ENCODE measurements at regions not wholly inside any gene's neighbourhood (a gene's known extent, or its start where the extent isn't known, plus 50 kb on each side); places are given as distances from the start of the nearest gene placed in this dataset.

DNA sequence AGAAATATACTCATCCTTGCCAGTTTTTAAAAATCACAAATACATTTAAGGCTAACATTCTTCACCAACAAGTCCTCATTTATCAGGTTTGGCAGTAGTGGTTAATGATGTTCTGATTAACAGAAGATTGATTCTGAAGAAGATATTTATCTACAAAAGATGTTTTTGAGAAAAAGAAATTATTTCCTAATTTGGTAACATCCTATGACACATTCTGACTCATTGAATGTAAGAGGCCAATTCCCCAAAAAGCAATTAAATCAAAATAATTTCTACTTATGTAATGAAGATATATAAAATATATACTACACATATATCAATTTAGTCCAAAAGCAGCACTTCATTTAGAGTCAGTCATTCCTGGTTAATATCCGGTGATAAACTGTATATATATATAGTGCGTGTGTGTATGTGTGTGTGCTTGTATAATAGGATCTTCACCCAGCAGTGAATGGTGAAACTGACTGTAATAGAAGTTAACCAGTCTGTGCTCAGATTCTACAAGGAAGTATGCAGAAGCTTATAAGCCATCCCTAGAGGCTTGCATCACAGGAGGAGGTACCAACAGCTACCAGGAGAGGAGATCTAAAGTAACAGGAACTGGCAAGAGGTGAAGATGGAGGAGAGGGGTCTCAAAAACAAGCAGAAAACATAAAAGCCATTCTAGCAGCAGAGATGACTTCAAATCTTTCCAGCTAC, 82.9 kb upstream of the MARCKS start:
- Histone ChIP-seq H3K4me1 (no peaks in the 10 kb centered on the region), H3K9me3 (no peaks in the 10 kb centered on the region), H3K36me3 (no peaks in the 10 kb centered on the region), H3K27me3 (no peaks in the 10 kb centered on the region), H3K27ac (no peak overlapping the region), H3K4me3 (no peak overlapping the region)
- TF ChIP-seq POLR2AphosphoS5 (IDR thresholded peaks at IDR 0.05) (no peak), POLR2A (IDR thresholded peaks at IDR 0.05) (no peak)
- TF ChIP-seq, protein P1, sequence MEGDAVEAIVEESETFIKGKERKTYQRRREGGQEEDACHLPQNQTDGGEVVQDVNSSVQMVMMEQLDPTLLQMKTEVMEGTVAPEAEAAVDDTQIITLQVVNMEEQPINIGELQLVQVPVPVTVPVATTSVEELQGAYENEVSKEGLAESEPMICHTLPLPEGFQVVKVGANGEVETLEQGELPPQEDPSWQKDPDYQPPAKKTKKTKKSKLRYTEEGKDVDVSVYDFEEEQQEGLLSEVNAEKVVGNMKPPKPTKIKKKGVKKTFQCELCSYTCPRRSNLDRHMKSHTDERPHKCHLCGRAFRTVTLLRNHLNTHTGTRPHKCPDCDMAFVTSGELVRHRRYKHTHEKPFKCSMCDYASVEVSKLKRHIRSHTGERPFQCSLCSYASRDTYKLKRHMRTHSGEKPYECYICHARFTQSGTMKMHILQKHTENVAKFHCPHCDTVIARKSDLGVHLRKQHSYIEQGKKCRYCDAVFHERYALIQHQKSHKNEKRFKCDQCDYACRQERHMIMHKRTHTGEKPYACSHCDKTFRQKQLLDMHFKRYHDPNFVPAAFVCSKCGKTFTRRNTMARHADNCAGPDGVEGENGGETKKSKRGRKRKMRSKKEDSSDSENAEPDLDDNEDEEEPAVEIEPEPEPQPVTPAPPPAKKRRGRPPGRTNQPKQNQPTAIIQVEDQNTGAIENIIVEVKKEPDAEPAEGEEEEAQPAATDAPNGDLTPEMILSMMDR (IDR thresholded peaks at IDR 0.05) = no peak
- DNase-seq (ENCODE audit: low spot score in 2 of 2) = no peak
- intact Hi-C loops (cut with DNase I; ENCODE audit: low total_unique reads) = no loop called here

DNA sequence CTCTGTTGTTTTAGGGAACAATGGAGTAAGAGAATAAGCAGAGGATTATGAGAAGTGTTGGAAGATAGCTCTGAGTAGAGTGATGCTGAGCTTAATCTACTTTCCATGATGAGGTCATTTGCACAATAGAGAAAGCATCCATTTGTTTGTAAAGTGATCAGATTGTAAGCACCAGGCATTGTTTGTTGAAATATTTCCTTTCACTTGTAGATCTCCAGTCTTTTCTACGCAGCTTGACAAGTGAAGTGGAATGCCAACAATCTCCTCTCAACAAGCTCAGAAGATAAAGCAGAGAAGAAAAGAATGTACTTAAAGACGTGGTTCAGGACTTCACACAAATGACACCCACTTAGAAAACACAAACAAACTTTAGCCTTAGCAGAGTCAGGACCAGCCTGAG, 80.1 kb upstream of the MARCKS start:
- TF ChIP-seq, protein P1 (IDR thresholded peaks at IDR 0.05) = no peak
- TF ChIP-seq POLR2A (IDR thresholded peaks at IDR 0.05) (no peak), POLR2AphosphoS5 (IDR thresholded peaks at IDR 0.05) (no peak)
- Histone ChIP-seq H3K27ac (no peak overlapping the region), H3K36me3 (no peaks in the 10 kb centered on the region), H3K27me3 (no peaks in the 10 kb centered on the region), H3K9me3 (no peaks in the 10 kb centered on the region), H3K4me1 (no peaks in the 10 kb centered on the region), H3K4me3 (no peak overlapping the region)
- intact Hi-C loops (cut with DNase I; ENCODE audit: low total_unique reads) = no loop called here
- no peak for DNase-seq (ENCODE audit: low spot score in 2 of 2)

DNA sequence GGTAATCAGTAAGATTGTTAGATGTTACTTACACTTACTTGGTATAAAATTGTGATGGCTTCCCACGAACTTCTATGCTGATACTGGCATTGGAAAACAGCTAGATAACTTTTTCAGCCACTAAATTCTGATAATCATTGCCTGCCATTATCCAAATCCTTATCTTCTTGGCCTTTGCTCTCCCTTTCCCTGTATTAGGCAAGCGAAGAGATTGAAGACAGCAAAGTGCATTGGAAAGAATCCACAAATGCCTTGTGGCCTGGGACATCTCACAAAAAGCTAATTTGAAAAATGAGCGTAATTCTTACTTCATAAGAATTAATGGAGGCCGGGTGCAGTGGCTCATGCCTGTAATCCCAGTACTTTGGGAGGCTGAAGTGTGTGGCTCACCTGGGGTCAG, 79.5 kb upstream of the MARCKS start:
- intact Hi-C loops (cut with DNase I; ENCODE audit: low total_unique reads) = no loop called here
- DNase-seq (ENCODE audit: low spot score in 2 of 2) = no peak
- H3K27ac ChIP-seq = no peak overlapping the region
- H3K36me3 ChIP-seq = no peaks in the 10 kb centered on the region
- no peak for TF ChIP-seq POLR2AphosphoS5 (IDR thresholded peaks at IDR 0.05)
- TF ChIP-seq POLR2A (IDR thresholded peaks at IDR 0.05) = no peak
- TF ChIP-seq, protein P1 (IDR thresholded peaks at IDR 0.05) = no peak
- no peaks in the 10 kb centered on the region for H3K4me1 ChIP-seq
- H3K4me3 ChIP-seq = no peak overlapping the region
- H3K27me3 ChIP-seq = no peaks in the 10 kb centered on the region
- H3K9me3 ChIP-seq = no peaks in the 10 kb centered on the region

DNA sequence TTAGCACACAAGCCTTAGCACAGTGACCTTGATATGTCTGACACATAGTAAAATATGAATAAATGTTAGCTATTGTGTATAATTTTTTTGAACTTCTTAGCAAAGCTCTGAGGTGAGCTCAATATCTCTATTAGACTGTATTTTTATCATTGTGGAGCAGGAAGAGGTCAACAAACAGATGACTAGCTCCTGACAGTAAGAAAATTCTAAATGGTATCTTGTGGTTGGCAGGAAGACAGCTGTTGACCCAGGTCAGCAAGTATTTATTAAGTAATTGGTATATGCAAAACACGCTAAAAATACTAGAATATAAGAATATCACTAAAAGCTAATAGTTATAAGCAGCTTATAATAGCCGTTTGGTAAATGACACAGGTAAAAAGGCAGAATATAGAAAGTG, 77.5 kb upstream of the MARCKS start:
- intact Hi-C loops (cut with DNase I; ENCODE audit: low total_unique reads) = loop anchor here (2.0 kb wide), 1 partner anchor 43 kb away; no protein-coding TSS in a partner anchor
- H3K4me3 ChIP-seq = no peak overlapping the region
- no peaks in the 10 kb centered on the region for H3K27me3 ChIP-seq
- no peak overlapping the region for H3K27ac ChIP-seq
- no peaks in the 10 kb centered on the region for H3K4me1 ChIP-seq
- no peaks in the 10 kb centered on the region for H3K36me3 ChIP-seq
- TF ChIP-seq POLR2A (IDR thresholded peaks at IDR 0.05) (no peak), POLR2AphosphoS5 (IDR thresholded peaks at IDR 0.05) (no peak)
- TF ChIP-seq, protein P1 (IDR thresholded peaks at IDR 0.05) = no peak
- DNase-seq (ENCODE audit: low spot score in 2 of 2) = no peak
- H3K9me3 ChIP-seq = no peaks in the 10 kb centered on the region

DNA sequence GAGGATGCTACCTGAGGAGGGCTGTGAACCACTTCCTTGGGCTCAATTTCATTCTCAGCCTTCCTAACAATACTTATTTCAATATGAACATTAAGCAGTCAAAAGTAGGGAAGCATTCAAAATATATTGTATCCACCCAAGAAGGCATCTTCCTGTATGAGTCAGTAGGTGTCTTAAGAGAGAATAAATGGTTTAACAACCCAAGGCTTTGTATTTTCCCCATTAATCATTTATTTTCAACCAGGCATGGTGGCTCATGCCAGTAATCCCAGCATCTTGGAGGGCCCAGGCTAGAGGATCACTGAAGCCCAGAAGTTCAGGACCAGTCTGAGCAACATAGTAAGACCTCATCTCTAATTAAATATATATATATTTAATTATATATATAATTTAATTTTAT, 74.5 kb upstream of the MARCKS start:
- TF ChIP-seq POLR2A (IDR thresholded peaks at IDR 0.05) (no peak), POLR2AphosphoS5 (IDR thresholded peaks at IDR 0.05) (no peak)
- TF ChIP-seq, protein P1 (IDR thresholded peaks at IDR 0.05) = no peak
- intact Hi-C loops (cut with DNase I; ENCODE audit: low total_unique reads) = no loop called here

More for the DNA sequence above, 74.5 kb upstream of the MARCKS start:
- H3K27me3 ChIP-seq = no peaks in the 10 kb centered on the region
- no peaks in the 10 kb centered on the region for H3K4me1 ChIP-seq
- H3K4me3 ChIP-seq = no peak overlapping the region
- H3K9me3 ChIP-seq = no peaks in the 10 kb centered on the region
- no peaks in the 10 kb centered on the region for H3K36me3 ChIP-seq
- H3K27ac ChIP-seq = no peak overlapping the region
- no peak for DNase-seq (ENCODE audit: low spot score in 2 of 2)
